ENCODE measurements at regions not wholly inside any gene's neighbourhood (a gene's known extent, or its start where the extent isn't known, plus 50 kb on each side); places are given as distances from the start of the nearest gene placed in this dataset.

GRCh38 chr1:244980605-244981004 is 116.3 kb upstream of the HNRNPU start:
- TF ChIP-seq CTCF (conservative IDR thresholded peaks at IDR 0.05) (no peak), ZFX (IDR thresholded peaks at IDR 0.05) (no peak)

Data from C4-2B (cell line).